ENCODE measurements at regions not wholly inside any gene's neighbourhood (a gene's known extent, or its start where the extent isn't known, plus 50 kb on each side); places are given as distances from the start of the nearest gene placed in this dataset.

- peak; percentile 35 for DNase-seq (ENCODE audit: low read depth)
These were observed 228.8 kb downstream of the CDH11 start for GRCh38 chr16:64892835-64893785.

GRCh38 chr16:64889446-64889845 lies 232.4 kb downstream of the CDH11 start:
- DNase-seq (ENCODE audit: low read depth) = no peak

- DNase-seq (ENCODE audit: low read depth) = no peak
These were observed 234.2 kb downstream of the CDH11 start for GRCh38 chr16:64887651-64888050.

- DNase-seq (ENCODE audit: low read depth) = no peak
These were observed 239.6 kb downstream of the CDH11 start for GRCh38 chr16:64882078-64882784.

GRCh38 chr16:64880994-64881393 lies 240.9 kb downstream of the CDH11 start:
- DNase-seq (ENCODE audit: low read depth) = no peak

- no peak for DNase-seq (ENCODE audit: low read depth)
These were observed 241.9 kb downstream of the CDH11 start for GRCh38 chr16:64880006-64880405.

GRCh38 chr16:64878940-64879339 lies 242.9 kb downstream of the CDH11 start:
- DNase-seq (ENCODE audit: low read depth) = no peak

- DNase-seq (ENCODE audit: low read depth) = no peak
These were observed 249.8 kb downstream of the CDH11 start for GRCh38 chr16:64872101-64872500.

GRCh38 chr16:64870859-64871258 lies 251.0 kb downstream of the CDH11 start:
- DNase-seq (ENCODE audit: low read depth) = no peak

- no peak for DNase-seq (ENCODE audit: low read depth)
These were observed 252.1 kb downstream of the CDH11 start for GRCh38 chr16:64869781-64870180.

- no peak for DNase-seq (ENCODE audit: low read depth)
These were observed 255.8 kb downstream of the CDH11 start for GRCh38 chr16:64866021-64866420.

- DNase-seq (ENCODE audit: low read depth) = no peak
These were observed 256.7 kb downstream of the CDH11 start for GRCh38 chr16:64865069-64865696.

- DNase-seq (ENCODE audit: low read depth) = peak; percentile 1
These were observed 257.5 kb downstream of the CDH11 start for GRCh38 chr16:64864232-64864809.

- no peak for DNase-seq (ENCODE audit: low read depth)
These were observed 263.8 kb downstream of the CDH11 start for GRCh38 chr16:64858076-64858475.

GRCh38 chr16:64857411-64857810 lies 264.5 kb downstream of the CDH11 start:
- DNase-seq (ENCODE audit: low read depth) = no peak

GRCh38 chr16:64853551-64853950 lies 268.3 kb downstream of the CDH11 start:
- DNase-seq (ENCODE audit: low read depth) = no peak

GRCh38 chr16:64846966-64847365 lies 274.9 kb downstream of the CDH11 start:
- DNase-seq (ENCODE audit: low read depth) = no peak

GRCh38 chr16:64845071-64845470 lies 276.8 kb downstream of the CDH11 start:
- DNase-seq (ENCODE audit: low read depth) = no peak

- DNase-seq (ENCODE audit: low read depth) = no peak
These were observed 280.4 kb downstream of the CDH11 start for GRCh38 chr16:64841482-64841881.

GRCh38 chr16:64841071-64841470 lies 280.8 kb downstream of the CDH11 start:
- DNase-seq (ENCODE audit: low read depth) = no peak

GRCh38 chr16:64830653-64831052 lies 291.2 kb downstream of the CDH11 start:
- DNase-seq (ENCODE audit: low read depth) = no peak

GRCh38 chr16:64829678-64830077 lies 292.2 kb downstream of the CDH11 start:
- DNase-seq (ENCODE audit: low read depth) = no peak

Data from renal cortical epithelial cell (primary cell).